H1 (cell line): ENCODE measurements at regions not wholly inside any gene's neighbourhood (a gene's known extent, or its start where the extent isn't known, plus 50 kb on each side); places are given as distances from the start of the nearest gene placed in this dataset.

ENCODE experiments used
- ATF3 ChIP-seq: IDR thresholded peaks from 2 replicates; pipeline ENCODE4 v1.6.1; 2011; ENCODE audit warnings: low read depth, mild to moderate bottlenecking, low read length; ENCODE audit not compliant: insufficient read depth
- CTCF ChIP-seq, 3 experiments: IDR thresholded peaks; 1 replicate in 2 of 3; 2 replicates in 1 of 3; pipeline versions ENCODE4 v1.5.1 to v1.6.1; 2011; ENCODE audit warnings: low read length in 3 of 3, mild to moderate bottlenecking in 3 of 3, inconsistent platforms in 2 of 3, low read depth in 1 of 3, moderate library complexity in 1 of 3; ENCODE audit not compliant: insufficient read depth in 1 of 3; ENCODE audit errors: control extremely low read depth in 1 of 3
- EP300 ChIP-seq, 2 experiments: IDR thresholded peaks; 1 replicate in 1 of 2; 2 replicates in 1 of 2; pipeline ENCODE4 v1.6.1; 2011 to 2012; ENCODE audit warnings: low read depth in 2 of 2, low read length in 2 of 2, mild to moderate bottlenecking in 2 of 2, borderline replicate concordance in 1 of 2, inconsistent platforms in 1 of 2, moderate library complexity in 1 of 2
- SP4 ChIP-seq: IDR thresholded peaks from 2 replicates; pipeline ENCODE4 v1.6.1; 2012; ENCODE audit warnings: low read length, inconsistent platforms
- TBP ChIP-seq: IDR thresholded peaks from 2 replicates; pipeline ENCODE4 v1.6.1; 2011; ENCODE audit warnings: low read depth, low read length, improper control_type of control experiment

GRCh38 chr7:121666306-121666705, 206.7 kb upstream of the PTPRZ1 start:
- TF ChIP-seq EP300 (IDR thresholded peaks at IDR 0.05; ENCODE audit: borderline replicate concordance in 1 of 2, low read depth in 2 of 2, low read length in 2 of 2) (no peak), CTCF (IDR thresholded peaks at IDR 0.05; ENCODE audit: control extremely low read depth in 1 of 3, insufficient read depth in 1 of 3, low read depth in 1 of 3, low read length in 3 of 3) (no peak), SP4 (no peak), TBP (no peak), ATF3 (no peak)
